HepG2 (cell line): ENCODE measurements at regions not wholly inside any gene's neighbourhood (a gene's known extent, or its start where the extent isn't known, plus 50 kb on each side); places are given as distances from the start of the nearest gene placed in this dataset.
"Not testable (repeated sequence)": the region's sequence is repeated elsewhere in the genome, so short reads cannot be mapped to it uniquely, and the experiment has no call there.

ENCODE experiments used
- DMAP1 ChIP-seq: IDR thresholded peaks from 2 replicates; pipeline ENCODE4 v1.6.1; 2016
- ELF1 ChIP-seq: sonication (generic); formaldehyde crosslinking; IDR thresholded peaks from 2 replicates; pipeline ENCODE4 v1.4.0; 2020; ENCODE audit warnings: missing genetic modification reagents
- MTA1 ChIP-seq: sonication (generic); formaldehyde crosslinking; IDR thresholded peaks from 2 replicates; pipeline ENCODE4 v1.4.0; 2020; ENCODE audit warnings: missing genetic modification reagents, mild to moderate bottlenecking, borderline replicate concordance
- ZBTB20 ChIP-seq: sonication (generic); formaldehyde crosslinking; IDR thresholded peaks from 2 replicates; pipeline ENCODE4 v1.8.1; 2023; ENCODE audit warnings: missing genetic modification reagents, low read depth, mild to moderate bottlenecking, borderline replicate concordance
- ZBTB38 ChIP-seq: sonication (generic); formaldehyde crosslinking; IDR thresholded peaks from 2 replicates; pipeline ENCODE4 v1.5.1; 2020; ENCODE audit warnings: mild to moderate bottlenecking, missing genetic modification reagents

GRCh38 chrX:90946870-90947269 is 487.8 kb upstream of the PABPC5 start:
- TF ChIP-seq ZBTB38 (CRISPR knock-in tag); DMAP1 (CRISPR knock-in tag); MTA1; ELF1 (CRISPR knock-in tag); ZBTB20 (CRISPR knock-in tag): not testable (repeated sequence)
